HepG2 (cell line): ENCODE measurements at regions not wholly inside any gene's neighbourhood (a gene's known extent, or its start where the extent isn't known, plus 50 kb on each side); places are given as distances from the start of the nearest gene placed in this dataset.

ENCODE experiments used
- ATAC-seq: fragments of 200-7000 bp; cut with Tn5 transposase; 3 replicates; pipeline ENCODE4 v1.9.1; 2020; ENCODE audit warnings: mild to moderate bottlenecking, moderate library complexity
- BruUV-seq: library from RNA; stranded (reverse); fragments of 400-500 nt; replicated peaks from 2 replicates; lab custom pipeline; 2021; lab: Mats Ljungman, UMichigan
- CTCF ChIA-PET: fragments of 300-600 bp; formaldehyde crosslinking; extraction: SDS; loops from one replicate; lab custom pipeline; 2021; ENCODE audit warnings: low total read pairs, inconsistent platforms, low intra/inter-chr PET ratio; lab: Yijun Ruan, JAX
- POLR2A ChIA-PET: fragments of 350-600 bp; sonication (Branson Sonifier 250); formaldehyde crosslinking; loops from one replicate; lab custom pipeline; 2020; ENCODE audit warnings: antibody characterized with exemption, inconsistent platforms; lab: Yijun Ruan, JAX
- DNase-seq: peaks from one replicate; pipeline ENCODE4 v3.0.0-alpha.2; 2015; ENCODE audit warnings: low spot score
- FAIRE-seq: peaks from 3 replicates; lab custom pipeline; 2011; peaks lifted over from hg19 to GRCh38; lab: Jason Lieb, UNC
- H2AFZ ChIP-seq: one replicate; pipeline ENCODE4 v1.6.1; 2011; ENCODE audit warnings: low read length, inconsistent platforms
- H3K27ac ChIP-seq: fragments of 300-600 bp; 3 replicates; pipeline ENCODE4 v1.8.0; 2011; ENCODE audit warnings: mixed run types, mild to moderate bottlenecking, mixed read lengths, low read length, inconsistent platforms; ENCODE audit not compliant: insufficient read depth; ENCODE audit errors: extremely low read length
- H3K27me3 ChIP-seq, 2 experiments: fragments of 200-600 bp in 1 of 2; 2 replicates in 1 of 2; 3 replicates in 1 of 2; pipeline versions ENCODE4 v1.6.0 to v1.8.0; 2011; ENCODE audit warnings: low read length in 2 of 2, mild to moderate bottlenecking in 2 of 2, moderate library complexity in 2 of 2, inconsistent platforms in 1 of 2; ENCODE audit not compliant: insufficient read depth in 2 of 2, control insufficient read depth in 1 of 2
- H3K36me3 ChIP-seq, 2 experiments: fragments of 200-600 bp in 1 of 2; replicated peaks in 1 of 2; 2 replicates in 1 of 2; 3 replicates in 1 of 2; pipeline versions ENCODE4 v1.5.1 to v1.8.0; 2011; ENCODE audit warnings: low read length in 2 of 2, inconsistent platforms in 1 of 2; ENCODE audit not compliant: insufficient read depth in 2 of 2, control insufficient read depth in 1 of 2
- H3K4me1 ChIP-seq: 2 replicates; pipeline ENCODE4 v1.5.1; 2012; ENCODE audit warnings: low read length, inconsistent platforms; ENCODE audit not compliant: insufficient read depth
- H3K4me2 ChIP-seq: 2 replicates; pipeline ENCODE4 v1.6.0; 2011; ENCODE audit warnings: low read depth, low read length, inconsistent platforms
- H3K4me3 ChIP-seq, 3 experiments: fragments of 200-600 bp in 1 of 3; sonication (generic), shearing (Covaris generic) in 1 of 3; replicated peaks in 1 of 3; 2 replicates each; pipeline ENCODE4 v1.5.1; 2011 to 2016; ENCODE audit warnings: low read length in 3 of 3, inconsistent platforms in 2 of 3, low read depth in 2 of 3, mild to moderate bottlenecking in 2 of 3, control low read depth in 1 of 3, mixed read lengths in 1 of 3; ENCODE audit not compliant: insufficient read depth in 1 of 3
- H3K79me2 ChIP-seq: one replicate; pipeline ENCODE4 v1.6.1; 2011; ENCODE audit warnings: low read length, inconsistent platforms; ENCODE audit not compliant: insufficient read depth
- H3K9ac ChIP-seq: 2 replicates; pipeline ENCODE4 v1.6.0; 2011; ENCODE audit warnings: mild to moderate bottlenecking, low read depth, low read length, inconsistent platforms; ENCODE audit not compliant: insufficient read depth
- H3K9me3 ChIP-seq: 2 replicates; pipeline ENCODE4 v1.5.1; 2012; ENCODE audit warnings: mild to moderate bottlenecking, low read length
- H4K20me1 ChIP-seq: 2 replicates; pipeline ENCODE4 v1.6.0; 2011; ENCODE audit warnings: inconsistent platforms, mild to moderate bottlenecking, low read length, moderate library complexity; ENCODE audit not compliant: insufficient read depth
- ASH2L ChIP-seq: fragments of 300-600, 200-600 bp; sonication (generic); IDR thresholded peaks from 2 replicates; pipeline ENCODE4 v1.7.0; 2017; ENCODE audit warnings: low read depth, mild to moderate bottlenecking, moderate library complexity, mixed read lengths, low read length; ENCODE audit not compliant: insufficient read length
- GFI1 ChIP-seq: sonication (generic); formaldehyde crosslinking; IDR thresholded peaks from 2 replicates; pipeline ENCODE4 v1.5.0; 2020; ENCODE audit warnings: missing genetic modification reagents, mild to moderate bottlenecking, borderline replicate concordance
- KMT2B ChIP-seq: IDR thresholded peaks from 2 replicates; pipeline ENCODE4 v1.6.1; 2016; ENCODE audit warnings: missing genetic modification reagents, missing compliant biosample characterization
- MLXIP ChIP-seq: sonication (generic); formaldehyde crosslinking; IDR thresholded peaks from 2 replicates; pipeline ENCODE4 v1.9.0; 2021; ENCODE audit warnings: missing genetic modification reagents, borderline replicate concordance
- MTA3 ChIP-seq: sonication (generic); formaldehyde crosslinking; IDR thresholded peaks from 2 replicates; pipeline ENCODE4 v1.4.0; 2020; ENCODE audit warnings: missing genetic modification reagents
- MTF2 ChIP-seq: sonication (generic); formaldehyde crosslinking; IDR thresholded peaks from 2 replicates; pipeline ENCODE4 v1.5.0; 2020; ENCODE audit warnings: missing genetic modification reagents, borderline replicate concordance
- MXI1 ChIP-seq: IDR thresholded peaks from 3 replicates; pipeline ENCODE4 v1.6.1; 2012; ENCODE audit warnings: low read depth, low read length, inconsistent platforms, borderline replicate concordance
- RBM22 ChIP-seq: fragments of 200-400 bp; formaldehyde crosslinking; optimal IDR thresholded peaks from 2 replicates; pipeline ENCODE3; 2017; ENCODE audit warnings: mild to moderate bottlenecking, low read length, moderate library complexity
- SKI ChIP-seq: fragments of 450-650 bp; IDR thresholded peaks from one replicate; pipeline ENCODE4 v1.6.1; 2018; ENCODE audit warnings: mild to moderate bottlenecking; ENCODE audit not compliant: partially characterized antibody
- TFAP4 ChIP-seq: sonication (generic); IDR thresholded peaks from 2 replicates; pipeline ENCODE4 v1.6.1; 2016; ENCODE audit warnings: low read depth, borderline replicate concordance
- ZNF432 ChIP-seq: sonication (generic); formaldehyde crosslinking; IDR thresholded peaks from 2 replicates; pipeline ENCODE4 v1.5.0; 2020; ENCODE audit warnings: missing genetic modification reagents, mild to moderate bottlenecking, borderline replicate concordance
- ZNF615 ChIP-seq: sonication (generic); formaldehyde crosslinking; IDR thresholded peaks from 2 replicates; pipeline ENCODE4 v1.5.0; 2020; ENCODE audit warnings: mild to moderate bottlenecking, missing genetic modification reagents, borderline replicate concordance
- ZNF816 ChIP-seq: sonication (generic); formaldehyde crosslinking; IDR thresholded peaks from 2 replicates; pipeline ENCODE4 v1.8.0; 2022; ENCODE audit warnings: missing genetic modification reagents, mild to moderate bottlenecking, borderline replicate concordance
- WGBS: methylation state at CpG from one replicate; pipeline ENCODE4 v1.1.6; 2017; ENCODE audit warnings: low lambda C conversion rate; 5-methylcytosine and 5-hydroxymethylcytosine counted together
- in situ Hi-C: cut with HindIII; loops from 2 replicates; pipeline ENCODE4 v1.10.0; 2017; ENCODE audit warnings: low pct_unique_long_range_greater_than_20kb; ENCODE audit not compliant: extremely low pct_ligation_motif_present
- intact Hi-C: fragments of 100-400 bp; cut with micrococcal nuclease; formaldehyde crosslinking; loops from one replicate; pipeline ENCODE4 v1.10.0; 2022; ENCODE audit not compliant: unreplicated experiment
- TF ChIP-seq, protein P1 (sequence below): sonication (generic); formaldehyde crosslinking; IDR thresholded peaks from 2 replicates; pipeline ENCODE4 v1.4.0; 2020; ENCODE audit warnings: mild to moderate bottlenecking, low read depth, missing genetic modification reagents
- TF ChIP-seq, protein P2 (sequence below): sonication (generic); formaldehyde crosslinking; IDR thresholded peaks from 2 replicates; pipeline ENCODE4 v1.8.0; 2022; ENCODE audit warnings: missing genetic modification reagents, mild to moderate bottlenecking, inconsistent platforms, borderline replicate concordance

DNA sequence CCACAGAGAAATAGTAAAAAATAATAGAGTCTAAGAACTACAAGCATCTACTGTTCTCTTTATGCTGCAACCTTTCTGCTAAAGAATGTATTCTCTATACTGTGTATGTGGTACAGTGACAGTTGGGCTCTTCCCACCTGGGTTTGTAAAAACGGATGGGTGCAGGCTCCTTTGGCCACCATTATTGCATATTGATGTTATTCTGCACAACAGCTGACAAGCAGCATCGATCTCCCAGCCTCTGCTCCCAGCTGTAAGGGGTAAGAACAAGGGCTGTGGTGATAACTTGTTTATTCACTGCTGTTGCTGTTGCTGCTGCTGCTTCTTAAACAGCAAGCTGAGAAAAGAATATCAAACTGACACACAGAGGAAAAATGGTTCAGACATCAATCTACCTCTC, 56.1 kb downstream of the KCNRG start:
- H3K79me2 ChIP-seq: peaks cover 91% of the 10 kb centered on the region
- H3K4me2 ChIP-seq: no peak overlapping the region
- peaks cover 27% of the 10 kb centered on the region for H3K4me1 ChIP-seq
- TF ChIP-seq TFAP4 (0 out of 2 replicates have a peak, but pooled peaks have one; percentile 28), MTF2 (no peak), ZNF615 (CRISPR knock-in tag) (no peak), MTA3 (CRISPR knock-in tag) (no peak), MLXIP (CRISPR knock-in tag) (no peak), KMT2B (CRISPR knock-in tag) (no peak), ZNF432 (no peak), ZNF816 (CRISPR knock-in tag) (no peak), SKI (no peak), GFI1 (CRISPR knock-in tag) (no peak), ASH2L (peak; percentile 24), MXI1 (no peak), RBM22 (peak; percentile 33)
- TF ChIP-seq, protein P1, sequence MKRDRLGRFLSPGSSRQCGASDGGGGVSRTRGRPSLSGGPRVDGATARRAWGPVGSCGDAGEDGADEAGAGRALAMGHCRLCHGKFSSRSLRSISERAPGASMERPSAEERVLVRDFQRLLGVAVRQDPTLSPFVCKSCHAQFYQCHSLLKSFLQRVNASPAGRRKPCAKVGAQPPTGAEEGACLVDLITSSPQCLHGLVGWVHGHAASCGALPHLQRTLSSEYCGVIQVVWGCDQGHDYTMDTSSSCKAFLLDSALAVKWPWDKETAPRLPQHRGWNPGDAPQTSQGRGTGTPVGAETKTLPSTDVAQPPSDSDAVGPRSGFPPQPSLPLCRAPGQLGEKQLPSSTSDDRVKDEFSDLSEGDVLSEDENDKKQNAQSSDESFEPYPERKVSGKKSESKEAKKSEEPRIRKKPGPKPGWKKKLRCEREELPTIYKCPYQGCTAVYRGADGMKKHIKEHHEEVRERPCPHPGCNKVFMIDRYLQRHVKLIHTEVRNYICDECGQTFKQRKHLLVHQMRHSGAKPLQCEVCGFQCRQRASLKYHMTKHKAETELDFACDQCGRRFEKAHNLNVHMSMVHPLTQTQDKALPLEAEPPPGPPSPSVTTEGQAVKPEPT: no peak
- TF ChIP-seq, protein P2, sequence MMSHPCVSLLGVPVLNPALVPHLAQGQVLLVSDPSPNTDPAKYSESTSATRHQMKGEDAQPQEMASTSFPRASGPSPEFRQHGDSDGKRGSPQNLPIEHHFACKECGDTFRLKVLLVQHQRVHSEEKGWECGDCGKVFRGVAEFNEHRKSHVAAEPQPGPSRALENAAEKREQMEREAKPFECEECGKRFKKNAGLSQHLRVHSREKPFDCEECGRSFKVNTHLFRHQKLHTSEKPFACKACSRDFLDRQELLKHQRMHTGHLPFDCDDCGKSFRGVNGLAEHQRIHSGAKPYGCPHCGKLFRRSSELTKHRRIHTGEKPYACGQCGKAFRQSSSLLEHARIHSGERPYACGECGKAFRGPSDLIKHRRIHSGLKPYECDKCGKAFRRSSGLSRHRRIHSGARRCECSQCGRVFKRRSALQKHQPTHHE (CRISPR knock-in tag): no peak
- no peaks in the 10 kb centered on the region for H3K9me3 ChIP-seq
- DNase-seq (no peak), FAIRE-seq (no peak), ATAC-seq (peak; percentile 29; the same call in 2 of the 3 replicates)
- no peak overlapping the region for H3K27ac ChIP-seq
- H4K20me1 ChIP-seq: no peaks in the 10 kb centered on the region; the same call in 1 of the 2 replicates
- in situ Hi-C loops: no loop called here
- H2AFZ ChIP-seq: no peak overlapping the region
- H3K36me3 ChIP-seq: peaks cover 0 to 26% of the 10 kb centered on the region in 2 experiments; a peak in 2 of 5 replicates
- intact Hi-C loops: no loop called here
- POLR2A ChIA-PET: interaction anchor here (1.0 kb wide), 1 partner anchor 11 kb away, joined by 5 read pairs; no protein-coding TSS in a partner anchor
- no TSS peak for BruUV-seq
- CTCF ChIA-PET: no interaction called here
- no peaks in the 10 kb centered on the region for H3K27me3 ChIP-seq
- H3K9ac ChIP-seq: no peak overlapping the region
- 74% methylated on average over 2 of the region's 2 CpGs for WGBS
- H3K4me3 ChIP-seq: no peak overlapping the region
